Skin of body (tissue), 1 donor: ENCODE measurements at regions not wholly inside any gene's neighbourhood (a gene's known extent, or its start where the extent isn't known, plus 50 kb on each side); places are given as distances from the start of the nearest gene placed in this dataset.
A peak's percentile ranks its signal among the peaks of the same experiment; 100 is the strongest.
"Not testable (repeated sequence)": the region's sequence is repeated elsewhere in the genome, so short reads cannot be mapped to it uniquely, and the experiment has no call there.

Experiments
- DNase-seq: peaks from one replicate; lab custom pipeline; 2025; lab: John Stamatoyannopoulos, UW

DNA sequence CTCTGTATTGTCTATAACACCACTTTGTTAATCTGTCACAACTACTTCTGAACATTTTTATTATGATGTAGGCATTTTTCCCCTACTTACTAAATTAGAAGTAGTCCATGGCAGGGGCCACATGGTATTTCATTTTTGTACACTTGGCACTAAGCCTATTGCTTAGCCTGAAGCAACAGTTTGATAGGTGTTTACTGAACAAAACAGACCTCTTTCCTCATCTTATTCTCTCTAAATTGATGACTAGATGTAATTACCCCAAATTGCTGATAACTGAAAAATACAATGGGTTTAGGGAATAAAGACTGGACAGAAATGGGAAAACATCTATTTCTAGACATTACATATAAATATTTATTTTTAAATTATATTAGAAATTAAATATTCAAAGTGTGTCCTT lies 633.8 kb downstream of the SLCO4C1 start:
- no peak for DNase-seq

DNA sequence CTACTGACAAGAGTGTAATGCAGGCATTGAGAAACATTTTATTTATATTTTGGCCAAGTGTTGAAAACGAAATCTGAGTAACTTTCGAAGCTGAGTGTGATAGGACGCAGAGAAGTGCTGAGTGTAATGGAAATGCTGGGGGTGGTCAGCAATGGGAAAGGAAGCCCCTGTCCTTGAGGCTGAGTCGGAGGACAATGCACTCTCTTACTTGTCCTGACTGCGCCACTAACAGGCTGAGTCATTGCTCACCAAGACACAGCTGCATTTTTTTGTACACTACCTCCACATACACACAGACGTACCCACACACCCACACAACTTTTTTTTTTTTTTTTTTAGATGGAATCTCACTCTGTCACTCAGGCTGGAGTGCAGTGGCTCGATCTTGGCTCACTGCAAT lies 637.7 kb downstream of the SLCO4C1 start:
- no peak for DNase-seq

- no peak for DNase-seq
Measured at GRCh38 chr5:101653996-101654395, 642.1 kb downstream of the SLCO4C1 start.

DNA sequence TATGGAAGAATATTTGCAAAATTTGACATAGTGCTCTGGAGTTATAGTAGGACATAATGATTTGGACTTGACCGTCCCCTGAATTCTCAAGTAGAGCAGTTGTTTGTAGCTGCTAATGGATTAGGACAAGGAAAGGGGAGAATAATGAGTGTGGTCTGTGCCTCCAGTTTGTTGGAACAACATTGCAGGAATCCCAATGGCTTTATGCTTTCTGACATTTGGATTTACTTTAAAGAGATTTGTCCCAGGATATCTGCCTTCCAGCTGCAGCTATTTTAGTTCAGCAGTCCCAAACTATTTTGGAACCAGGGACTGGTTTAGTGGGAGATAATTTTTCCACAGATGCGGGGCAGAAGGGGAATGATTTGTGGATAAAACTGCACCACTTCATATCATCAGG lies 648.2 kb downstream of the SLCO4C1 start:
- peak; percentile 15 for DNase-seq

DNA sequence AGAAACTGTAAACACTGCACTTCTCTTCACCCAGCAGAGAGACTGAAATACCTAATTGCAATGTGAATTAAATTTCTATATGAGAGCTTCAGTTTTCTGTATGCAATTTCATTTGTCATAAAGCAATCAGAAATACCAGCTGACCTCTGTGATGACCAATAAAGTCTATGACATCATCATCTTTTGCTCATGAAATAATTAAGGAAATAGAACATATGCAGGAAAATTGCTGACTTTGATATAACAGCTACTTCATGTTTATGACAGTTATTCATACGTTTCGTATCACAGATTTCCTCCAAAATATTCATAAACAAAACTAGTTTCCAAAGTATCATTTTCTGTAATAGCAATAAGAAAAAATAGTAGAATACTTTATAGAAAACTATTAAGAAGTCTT lies 652.3 kb downstream of the SLCO4C1 start:
- DNase-seq: no peak

- no peak for DNase-seq
Measured at GRCh38 chr5:101637599-101637998, 658.5 kb downstream of the SLCO4C1 start.

DNA sequence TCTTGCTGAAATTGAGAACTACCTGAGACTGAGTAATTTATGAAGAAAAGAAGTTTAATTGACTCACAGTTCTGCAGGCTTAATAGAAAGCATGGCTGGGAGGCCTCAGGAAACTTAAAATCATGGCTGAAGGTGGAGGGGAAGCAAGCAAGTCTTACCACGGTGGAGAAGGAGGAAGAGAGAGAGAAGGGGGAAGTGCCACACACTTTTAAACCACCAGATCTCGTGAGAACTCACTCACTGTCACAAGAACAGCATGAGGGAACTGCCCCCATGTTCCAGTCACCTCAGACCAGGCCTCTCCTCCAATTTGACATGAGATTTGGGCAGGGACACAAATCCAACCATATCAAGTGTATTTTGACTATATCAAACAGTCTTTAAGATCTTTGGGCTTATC lies 668.3 kb downstream of the SLCO4C1 start:
- DNase-seq: not testable (repeated sequence)

DNA sequence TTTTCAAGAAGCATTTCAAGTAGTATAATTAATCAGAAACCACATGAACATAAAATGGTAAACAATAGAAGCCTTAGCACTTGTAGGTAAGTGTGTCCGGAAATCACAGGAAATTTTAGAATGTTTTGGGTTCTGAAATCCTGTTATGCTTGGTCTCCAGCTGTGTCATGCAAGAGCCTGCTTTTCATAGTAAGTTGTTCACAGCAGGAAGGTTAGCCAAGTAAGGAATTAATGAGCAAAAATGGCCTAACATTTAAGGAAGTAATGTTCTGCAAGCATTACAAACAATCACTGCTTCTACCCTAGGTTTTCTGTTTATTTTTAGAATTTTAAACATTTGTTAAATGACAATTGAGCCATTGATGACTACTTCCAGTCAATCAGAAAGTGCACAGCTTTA lies 669.5 kb downstream of the SLCO4C1 start:
- DNase-seq: no peak

GRCh38 chr5:101611039-101611438 lies 685.0 kb downstream of the SLCO4C1 start:
- DNase-seq: no peak

DNA sequence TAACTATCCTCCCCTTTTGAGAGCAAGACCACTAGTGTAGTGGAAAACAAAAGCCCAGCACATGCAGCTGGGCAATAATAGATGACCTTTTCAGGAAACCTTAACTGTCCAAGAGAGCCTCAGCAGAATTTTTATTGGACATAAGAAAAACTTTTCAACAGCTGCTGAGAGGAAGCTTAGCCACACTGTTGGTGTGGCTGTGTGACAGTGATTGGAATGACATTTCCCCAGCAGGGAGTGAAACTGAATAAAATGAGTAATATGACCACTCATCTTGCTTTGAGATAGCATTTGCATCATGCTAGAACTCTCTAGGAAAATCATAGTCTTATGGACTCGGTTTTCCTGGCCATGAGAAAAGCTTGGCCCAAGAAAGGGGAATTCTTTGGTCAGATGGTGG lies 687.8 kb downstream of the SLCO4C1 start:
- no peak for DNase-seq

DNA sequence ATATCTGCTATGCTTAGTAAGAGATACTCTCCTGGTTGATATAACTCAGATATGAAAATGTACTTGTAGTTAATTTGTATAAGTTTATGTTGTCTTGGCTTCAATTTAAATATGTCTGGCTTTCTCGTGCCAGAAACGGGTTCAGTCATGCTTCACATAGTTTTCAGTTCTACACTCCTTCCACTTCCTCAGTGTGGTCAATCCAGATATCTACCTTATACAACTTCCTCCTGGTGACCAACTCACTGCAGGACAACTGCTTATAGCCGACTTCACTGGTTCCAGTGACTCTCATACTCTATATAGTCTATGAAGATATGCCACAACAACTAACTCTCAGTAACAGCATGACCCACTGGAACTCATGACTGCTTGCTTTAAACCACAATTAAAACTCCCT lies 690.4 kb downstream of the SLCO4C1 start:
- DNase-seq: no peak

- DNase-seq: no peak
Measured at GRCh38 chr5:101600614-101601013, 695.5 kb downstream of the SLCO4C1 start.

GRCh38 chr5:101590384-101590783 lies 687.3 kb upstream of the ST8SIA4 start:
- DNase-seq: no peak

DNA sequence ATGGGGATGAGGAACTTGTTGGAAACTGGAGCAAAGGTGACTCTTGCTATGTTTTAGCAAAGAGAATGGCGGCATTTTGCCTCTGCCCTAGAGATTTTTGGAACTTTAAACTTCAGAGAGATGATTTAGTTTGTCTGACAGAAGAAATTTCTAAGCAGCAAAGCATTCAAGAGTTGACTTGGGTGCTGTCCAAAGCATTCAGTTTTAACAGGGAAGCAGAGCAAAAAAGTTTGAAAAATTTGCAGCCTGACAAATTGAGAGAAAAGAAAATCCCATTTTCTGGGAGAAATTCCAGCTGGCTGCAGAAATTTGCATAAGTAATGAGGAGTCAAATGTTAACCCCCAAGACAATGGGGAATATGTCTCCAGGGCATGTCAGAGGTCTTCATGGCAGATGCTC lies 682.3 kb upstream of the ST8SIA4 start:
- DNase-seq: no peak

DNA sequence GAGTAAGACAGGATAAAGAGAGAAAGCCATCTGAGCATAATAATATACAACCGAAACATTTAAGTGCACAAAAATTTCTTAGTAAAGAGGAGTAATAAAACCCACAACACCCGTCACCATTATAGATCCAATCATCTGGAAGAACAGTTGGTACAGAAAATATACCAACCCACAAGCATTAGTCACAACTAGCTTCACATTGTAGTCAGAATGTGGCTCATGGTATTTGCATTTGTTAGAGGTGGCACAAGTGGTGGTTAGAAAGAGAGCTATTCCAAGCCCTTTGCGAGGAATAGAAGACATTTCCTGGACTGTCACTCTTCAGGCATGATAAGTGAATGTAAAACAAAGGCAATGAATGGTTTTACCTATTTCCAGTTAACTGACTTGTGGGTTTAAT lies 677.5 kb upstream of the ST8SIA4 start:
- no peak for DNase-seq

DNA sequence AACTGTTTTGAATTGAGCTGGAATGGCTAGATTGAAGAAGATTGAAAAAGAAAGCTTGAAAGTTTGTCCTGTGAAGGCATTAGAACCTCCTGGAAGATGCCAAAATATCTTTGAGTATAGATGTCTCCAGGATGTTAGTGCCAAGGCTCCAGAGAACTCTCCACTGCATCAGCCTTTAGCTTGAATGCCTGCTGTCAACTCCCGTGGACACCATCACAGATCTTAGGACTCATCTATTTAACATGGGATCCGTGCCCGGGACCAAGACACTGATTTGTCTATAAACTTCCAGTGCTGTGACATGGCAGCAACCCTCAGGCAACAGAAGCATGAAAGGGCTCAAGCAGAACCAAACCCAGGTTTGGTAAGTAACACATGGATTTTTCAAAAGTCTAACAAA lies 670.9 kb upstream of the ST8SIA4 start:
- DNase-seq: no peak

DNA sequence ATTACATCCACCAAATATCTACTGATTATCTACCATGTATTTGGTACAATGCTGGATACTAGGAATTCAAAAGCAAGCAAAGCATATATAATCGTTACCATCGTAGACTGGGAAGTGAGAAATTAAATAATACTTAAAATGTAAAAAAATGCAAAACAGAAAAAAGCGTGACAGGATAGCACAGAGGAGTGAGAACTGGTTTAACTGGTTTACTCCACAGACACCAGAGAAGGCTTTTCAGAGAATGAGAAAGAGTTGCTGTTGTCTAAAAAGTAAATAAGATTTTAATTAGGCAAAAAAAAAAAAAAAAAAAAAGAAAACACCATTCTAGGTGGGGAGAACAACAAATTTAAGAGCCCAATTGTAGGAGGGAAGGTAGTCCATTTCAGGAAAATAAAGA lies 657.9 kb upstream of the ST8SIA4 start:
- no peak for DNase-seq

DNA sequence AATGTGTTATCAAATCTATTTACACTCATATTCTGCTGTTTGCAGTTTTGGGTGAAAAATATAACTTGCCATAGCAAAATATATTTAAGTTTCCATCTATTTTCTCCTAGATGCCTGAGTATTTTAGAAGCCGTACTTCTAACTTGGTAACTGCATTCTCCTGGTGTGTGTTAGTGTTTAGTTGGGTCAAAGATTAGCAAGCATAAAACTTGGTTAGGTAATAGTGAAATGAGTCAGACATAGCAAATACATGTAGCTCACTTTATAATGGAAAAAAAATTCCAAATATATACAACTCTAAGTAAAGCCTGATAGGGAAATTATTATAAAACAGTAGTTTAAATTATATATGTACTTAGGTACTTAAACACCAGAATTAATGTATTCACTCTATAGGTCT lies 640.7 kb upstream of the ST8SIA4 start:
- DNase-seq: no peak

GRCh38 chr5:101539315-101539714 lies 636.2 kb upstream of the ST8SIA4 start:
- DNase-seq: no peak

DNA sequence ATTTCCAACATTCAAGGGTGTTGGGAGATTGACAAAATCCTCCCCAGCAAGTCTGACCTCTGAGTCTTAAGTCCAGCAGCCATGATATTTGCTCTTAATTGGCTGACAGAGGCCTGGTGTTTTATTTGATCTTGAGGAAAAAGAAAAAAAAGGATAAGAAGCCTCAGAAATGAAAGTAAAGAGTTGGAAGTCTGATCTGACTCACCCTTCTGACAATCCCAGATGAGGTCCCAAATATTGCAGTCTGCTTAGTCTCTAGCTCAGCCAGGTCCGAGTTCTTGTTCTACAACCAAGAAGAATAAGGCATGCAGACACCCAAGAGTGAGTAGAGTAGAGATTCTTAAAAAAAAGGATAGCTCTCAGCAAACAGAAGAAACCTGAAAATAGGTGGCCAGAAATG lies 632.5 kb upstream of the ST8SIA4 start:
- no peak for DNase-seq

DNA sequence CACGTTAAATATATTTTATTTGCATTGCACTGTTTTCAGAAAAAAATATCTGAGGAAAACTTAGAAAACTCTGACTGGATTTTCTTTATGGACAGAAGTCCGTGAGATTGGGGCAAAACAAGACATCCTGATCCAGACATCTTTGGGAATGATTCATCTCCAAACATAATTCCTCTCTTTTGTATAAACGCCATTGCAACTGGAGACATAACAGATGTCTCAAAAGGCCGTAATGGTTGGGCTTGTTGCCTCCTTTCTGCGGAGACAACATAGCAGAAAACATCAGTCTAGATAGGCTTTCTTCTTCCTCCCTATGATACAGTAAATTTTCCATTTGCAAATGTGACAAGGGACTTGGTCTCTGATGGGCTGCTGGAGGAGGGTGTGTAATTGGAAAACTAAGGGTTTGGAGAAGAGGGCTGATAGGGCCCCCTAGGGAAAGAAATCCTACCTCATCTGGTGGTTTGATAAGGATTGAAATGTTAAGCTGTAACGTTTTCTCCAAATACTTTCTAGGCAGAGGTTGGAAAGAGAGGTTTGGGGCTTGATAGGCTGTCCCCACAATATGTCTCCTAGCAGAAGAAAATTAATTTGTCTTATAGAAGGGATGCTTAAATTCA lies 631.5 kb upstream of the ST8SIA4 start:
- DNase-seq: no peak

GRCh38 chr5:101532430-101532829 lies 629.3 kb upstream of the ST8SIA4 start:
- no peak for DNase-seq

DNA sequence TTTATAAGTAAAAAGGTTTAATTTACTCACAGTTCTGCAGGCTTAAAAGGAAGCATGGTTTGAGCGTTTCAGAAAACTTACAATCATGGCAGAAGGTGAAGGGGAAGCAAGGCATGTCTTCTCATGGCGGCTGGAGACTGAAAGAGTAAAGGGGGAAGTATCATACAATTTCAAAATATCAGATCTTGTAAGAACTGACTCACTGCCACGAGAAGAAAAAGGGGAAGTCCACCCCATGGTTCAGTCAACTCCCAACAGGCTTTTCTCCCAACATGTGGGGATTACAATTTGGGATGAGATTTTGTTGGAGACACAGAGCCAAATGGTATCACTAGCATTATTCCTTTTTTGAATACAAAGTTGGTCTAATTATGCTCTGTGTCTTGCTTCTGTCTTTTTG lies 627.9 kb upstream of the ST8SIA4 start:
- no peak for DNase-seq

DNA sequence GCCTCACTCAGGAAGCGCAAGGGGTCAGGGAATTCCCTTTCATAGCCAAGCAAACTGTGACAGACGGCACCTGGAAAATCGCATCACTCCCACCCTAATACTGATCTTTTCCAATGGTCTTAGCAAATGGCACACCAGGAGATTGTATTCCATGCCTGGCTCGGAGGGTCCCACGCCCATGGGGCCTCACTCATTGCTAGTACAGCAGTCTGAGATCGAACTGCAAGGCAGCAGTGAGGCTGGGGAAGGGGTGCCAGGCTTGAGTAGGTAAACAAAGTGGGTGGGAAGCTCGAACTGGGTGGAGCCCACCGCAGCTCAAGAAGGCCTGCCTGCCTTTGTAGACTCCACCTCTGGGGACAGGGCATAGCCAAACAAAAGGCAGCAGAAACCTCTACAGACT lies 626.0 kb upstream of the ST8SIA4 start:
- DNase-seq: not testable (repeated sequence)
